ENCODE measurements at regions not wholly inside any gene's neighbourhood (a gene's known extent, or its start where the extent isn't known, plus 50 kb on each side); places are given as distances from the start of the nearest gene placed in this dataset.
"Not testable (repeated sequence)": the region's sequence is repeated elsewhere in the genome, so short reads cannot be mapped to it uniquely, and the experiment has no call there.

GRCh38 chr2:234861841-234862735 lies 89.7 kb upstream of the SH3BP4 start:
- DNase-seq, result no peak

GRCh38 chr2:234859330-234859872 lies 92.4 kb upstream of the SH3BP4 start:
- not testable (repeated sequence) for DNase-seq

GRCh38 chr2:234858790-234859329 lies 93.0 kb upstream of the SH3BP4 start:
- no peak for DNase-seq

- DNase-seq, result no peak
Measured at GRCh38 chr2:234858145-234858544, 93.7 kb upstream of the SH3BP4 start.

GRCh38 chr2:234853729-234854128 lies 98.1 kb upstream of the SH3BP4 start:
- no peak for DNase-seq

- DNase-seq, result no peak
Measured at GRCh38 chr2:234852941-234853340, 98.9 kb upstream of the SH3BP4 start.

- DNase-seq, result no peak
Measured at GRCh38 chr2:234852035-234852434, 99.8 kb upstream of the SH3BP4 start.

GRCh38 chr2:234851451-234851850 lies 100.4 kb upstream of the SH3BP4 start:
- no peak for DNase-seq

GRCh38 chr2:234850818-234851217 lies 101.0 kb upstream of the SH3BP4 start:
- no peak for DNase-seq

- DNase-seq, result no peak
Measured at GRCh38 chr2:234849678-234850077, 102.1 kb upstream of the SH3BP4 start.

GRCh38 chr2:234848578-234848977 lies 103.2 kb upstream of the SH3BP4 start:
- no peak for DNase-seq

GRCh38 chr2:234847639-234848038 lies 104.2 kb upstream of the SH3BP4 start:
- no peak for DNase-seq

GRCh38 chr2:234847364-234847635 lies 104.5 kb upstream of the SH3BP4 start:
- DNase-seq, result no peak

- DNase-seq, result no peak
Measured at GRCh38 chr2:234846599-234847363, 105.0 kb upstream of the SH3BP4 start.

GRCh38 chr2:234845602-234846590 lies 105.9 kb upstream of the SH3BP4 start:
- no peak for DNase-seq

- no peak for DNase-seq
Measured at GRCh38 chr2:234843411-234843810, 108.4 kb upstream of the SH3BP4 start.

- DNase-seq, result no peak
Measured at GRCh38 chr2:234842753-234843152, 109.1 kb upstream of the SH3BP4 start.

GRCh38 chr2:234841321-234842015 lies 110.3 kb upstream of the SH3BP4 start:
- DNase-seq, result no peak

- DNase-seq, result no peak
Measured at GRCh38 chr2:234840336-234840735, 111.5 kb upstream of the SH3BP4 start.

- DNase-seq, result no peak
Measured at GRCh38 chr2:234839285-234839684, 112.5 kb upstream of the SH3BP4 start.

GRCh38 chr2:234836271-234836670 lies 115.5 kb upstream of the SH3BP4 start:
- DNase-seq, result no peak

GRCh38 chr2:234835738-234836137 lies 116.1 kb upstream of the SH3BP4 start:
- DNase-seq, result no peak

Data from T-helper 1 cell (primary cell).